SHP77 treated with DMSO at 0.1 percent for 48 hours (cell line): ENCODE measurements at regions not wholly inside any gene's neighbourhood (a gene's known extent, or its start where the extent isn't known, plus 50 kb on each side); places are given as distances from the start of the nearest gene placed in this dataset.

Experiments used
- DNase-seq: peaks from one replicate; lab custom pipeline; 2025; lab: John Stamatoyannopoulos, UW

DNA sequence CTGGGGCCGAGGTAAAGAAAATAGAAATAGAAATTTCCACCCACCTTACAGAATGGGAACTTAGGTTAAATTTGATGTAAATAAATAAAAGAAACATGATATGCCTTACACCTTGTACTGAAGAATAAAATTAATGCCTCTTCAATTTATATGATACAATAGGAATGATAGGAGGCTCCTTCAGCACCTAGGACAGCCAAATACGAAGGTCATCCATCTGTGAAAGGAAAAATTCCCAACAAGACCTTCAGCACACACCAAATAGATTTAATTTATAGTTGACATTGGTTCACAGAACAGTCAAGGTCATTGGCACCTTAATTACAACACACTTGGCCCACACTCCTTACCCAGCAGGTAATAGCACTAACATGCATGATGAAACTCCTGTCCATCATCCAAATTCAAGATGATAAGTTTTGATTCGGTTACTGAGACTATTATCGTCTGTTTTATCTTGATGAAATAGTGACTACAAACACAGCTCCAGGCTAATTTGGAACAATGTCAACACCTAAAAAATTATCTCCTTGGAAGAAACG is 250.9 kb downstream of the SNX13 start:
- DNase-seq, result no peak

DNA sequence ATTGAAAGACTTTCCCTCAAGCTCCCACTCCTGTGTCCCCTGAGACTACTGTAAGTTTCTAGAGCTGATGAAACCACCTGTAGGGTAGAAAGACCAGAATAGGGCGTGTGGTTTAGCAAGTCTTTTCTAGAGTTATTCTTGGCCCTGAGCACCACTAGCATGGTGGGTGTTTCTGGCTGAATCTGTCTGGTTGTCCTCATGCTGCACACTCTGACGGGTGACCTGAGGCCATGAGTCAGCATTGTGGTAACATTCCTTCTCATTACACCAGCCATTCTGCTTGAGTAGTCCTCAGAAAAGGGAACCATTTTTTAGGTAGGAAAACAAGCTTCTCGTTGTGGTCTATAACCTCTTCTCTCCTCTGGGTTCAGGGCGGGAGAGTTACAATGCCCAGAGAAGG is 250.3 kb downstream of the SNX13 start:
- DNase-seq, result no peak

DNA sequence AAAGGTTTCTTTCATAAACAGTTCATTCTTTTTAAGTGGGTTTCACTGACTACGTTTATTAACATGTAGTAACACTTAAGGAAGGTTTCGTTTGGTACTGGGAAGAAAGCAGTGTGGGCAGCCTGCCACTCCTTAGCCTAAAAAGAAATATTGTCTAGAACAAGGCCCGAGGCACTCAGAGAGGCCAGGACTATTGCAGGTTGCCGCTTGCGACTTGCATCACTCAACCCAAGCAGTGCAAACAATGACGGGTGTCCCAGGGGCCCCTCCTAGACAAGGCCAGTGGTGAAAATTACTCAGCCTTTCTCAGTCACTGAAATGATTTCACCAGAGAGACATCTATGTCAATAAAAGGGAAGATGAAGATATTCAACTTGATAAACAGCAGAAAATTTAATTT is 243.9 kb downstream of the SNX13 start:
- DNase-seq, result peak; percentile 43

DNA sequence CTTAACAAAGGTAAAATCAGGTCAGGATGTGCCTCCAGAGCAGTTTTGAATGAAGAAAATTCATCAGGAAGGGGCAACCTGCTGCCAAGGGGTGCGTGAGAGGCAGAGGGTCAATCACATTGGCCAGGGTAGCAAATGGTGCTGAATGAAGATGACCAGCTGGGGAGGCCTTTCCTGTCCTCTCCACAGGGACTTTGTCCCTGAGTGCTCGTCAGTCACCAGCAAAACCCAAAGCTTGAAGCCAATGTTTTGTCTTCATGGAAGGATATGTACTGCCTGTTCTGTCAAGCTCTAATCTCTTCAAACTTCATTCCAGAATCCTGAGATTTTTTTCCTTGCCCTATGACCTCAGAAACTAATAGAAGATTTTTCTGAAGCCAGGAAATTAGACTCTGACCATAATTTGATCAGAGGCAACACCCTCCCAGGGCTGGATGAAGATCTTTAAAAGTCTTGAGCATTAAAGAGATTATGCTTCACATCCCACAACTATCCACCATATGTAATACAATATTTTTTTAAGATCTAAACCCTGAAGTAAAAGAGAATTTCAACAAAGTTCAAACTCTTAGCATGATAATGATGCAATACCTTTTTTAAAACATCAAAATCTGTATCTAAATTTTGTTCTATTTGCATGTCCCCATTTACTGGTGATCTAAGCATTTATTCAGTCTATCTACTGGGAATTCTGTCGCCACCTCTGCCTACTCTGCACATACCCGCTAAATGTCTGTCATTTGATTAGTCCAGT is 243.0 kb downstream of the SNX13 start:
- DNase-seq, result no peak

DNA sequence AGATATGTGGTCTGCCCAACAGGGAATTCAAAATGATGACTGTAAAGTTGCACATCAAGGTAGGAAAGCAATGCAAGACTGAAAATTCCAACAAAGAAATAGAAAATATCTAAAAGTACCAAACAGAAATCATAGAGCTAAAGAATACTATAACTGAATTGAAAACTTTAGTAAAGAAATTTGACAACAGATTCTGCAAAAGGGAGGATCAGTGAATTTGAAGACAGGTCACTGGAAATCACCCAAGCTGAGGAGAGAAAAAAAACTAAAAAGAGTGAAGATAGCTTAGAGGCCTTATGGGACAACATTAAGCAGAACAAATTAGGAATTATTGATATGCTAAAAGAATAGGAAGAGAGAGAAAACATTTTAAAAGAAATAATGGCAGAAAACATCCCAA is 240.6 kb downstream of the SNX13 start:
- DNase-seq, result no peak

DNA sequence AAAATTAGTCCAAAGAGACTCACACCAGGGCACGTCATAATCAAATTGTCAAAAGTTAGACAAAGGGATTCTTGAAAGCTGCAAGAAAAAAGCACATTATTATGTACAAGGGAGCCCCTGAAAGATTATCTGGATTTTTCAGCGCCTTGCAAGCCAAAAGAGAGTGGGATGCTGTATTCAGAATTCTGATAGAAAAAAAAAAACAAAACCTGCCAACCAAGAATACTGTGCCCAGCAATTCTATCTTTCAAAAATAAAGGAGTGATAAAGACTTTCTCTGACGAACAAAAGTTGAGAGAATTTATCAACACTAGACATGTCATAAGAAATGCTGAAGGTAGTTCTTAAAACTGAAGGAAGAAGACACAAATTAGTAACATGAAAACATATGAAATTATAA is 240.2 kb downstream of the SNX13 start:
- DNase-seq, result no peak

DNA sequence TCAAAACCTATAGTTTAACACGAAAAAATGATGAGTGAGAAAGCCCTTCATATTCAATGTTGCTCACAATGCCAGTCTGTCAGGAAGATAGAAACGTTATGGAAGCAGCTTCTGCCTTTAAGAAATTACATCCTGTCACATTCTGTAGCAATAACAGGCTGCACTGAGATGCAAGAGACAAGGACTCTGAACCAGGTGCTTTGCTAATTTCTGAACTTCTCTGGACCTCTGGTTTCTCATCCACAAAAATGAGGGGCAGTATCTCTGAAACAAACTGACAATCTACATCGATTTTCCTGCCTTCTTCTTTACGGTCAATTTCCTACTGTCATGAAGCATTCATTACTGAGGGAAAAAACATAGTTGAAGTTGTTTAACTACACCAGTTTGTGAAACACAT is 234.0 kb downstream of the SNX13 start:
- no peak for DNase-seq

DNA sequence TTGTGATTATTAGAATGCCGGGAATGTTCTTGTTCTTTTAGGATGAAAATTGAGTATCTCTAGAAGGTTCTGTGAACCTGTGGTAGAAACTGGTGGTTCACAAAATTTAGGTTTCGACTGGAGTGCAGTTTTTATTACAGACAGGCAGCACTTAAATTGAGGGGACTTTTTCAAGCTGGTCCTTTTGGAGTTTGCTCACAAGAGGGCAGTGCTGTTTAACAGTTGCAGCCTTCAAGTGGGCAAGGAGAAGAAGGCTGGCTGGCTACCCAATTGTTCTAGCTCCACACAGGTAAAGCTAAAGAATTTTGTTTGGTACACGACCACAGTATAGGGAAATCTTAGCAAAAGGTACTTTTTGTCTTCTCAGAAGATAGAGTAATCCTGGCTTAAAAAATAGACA is 233.6 kb downstream of the SNX13 start:
- DNase-seq, result peak; percentile 43

DNA sequence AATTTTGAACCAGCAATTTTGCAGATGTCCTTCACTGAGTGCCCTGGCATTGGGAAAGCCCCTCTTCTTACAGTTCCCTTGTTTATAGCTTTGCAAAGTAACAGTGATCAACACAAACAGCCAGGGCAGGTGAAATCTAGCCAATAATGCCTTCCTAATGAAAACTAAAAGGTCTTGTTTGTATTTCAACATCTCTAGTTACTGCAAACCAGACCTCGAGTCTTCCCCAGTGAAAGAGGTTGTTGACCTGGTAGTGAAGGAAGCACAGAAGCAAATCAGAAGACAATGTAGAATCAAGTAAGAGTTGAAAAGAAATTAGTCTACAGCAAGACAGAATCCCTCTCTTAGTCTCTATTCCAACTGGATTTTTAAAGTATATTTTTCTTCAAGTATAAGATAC is 231.2 kb downstream of the SNX13 start:
- DNase-seq, result no peak

DNA sequence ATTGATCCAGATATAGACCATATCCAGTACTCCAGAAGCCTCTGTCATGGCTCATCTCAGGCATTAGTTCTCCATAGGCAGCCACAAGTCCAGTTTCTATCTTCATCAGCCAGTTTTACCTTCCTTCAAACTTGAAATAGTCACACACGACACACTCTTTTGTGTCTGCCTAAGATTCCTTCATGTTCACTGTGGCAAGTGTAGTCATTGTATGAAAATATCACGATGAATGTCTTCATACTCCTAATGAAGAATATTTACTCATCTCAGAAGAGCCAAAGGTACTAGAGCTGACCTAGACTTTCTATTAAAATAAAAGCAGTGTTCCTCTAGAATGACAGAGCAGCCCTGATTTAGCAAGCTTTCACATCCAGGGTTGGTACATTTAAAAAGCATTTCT is 230.7 kb downstream of the SNX13 start:
- no peak for DNase-seq

DNA sequence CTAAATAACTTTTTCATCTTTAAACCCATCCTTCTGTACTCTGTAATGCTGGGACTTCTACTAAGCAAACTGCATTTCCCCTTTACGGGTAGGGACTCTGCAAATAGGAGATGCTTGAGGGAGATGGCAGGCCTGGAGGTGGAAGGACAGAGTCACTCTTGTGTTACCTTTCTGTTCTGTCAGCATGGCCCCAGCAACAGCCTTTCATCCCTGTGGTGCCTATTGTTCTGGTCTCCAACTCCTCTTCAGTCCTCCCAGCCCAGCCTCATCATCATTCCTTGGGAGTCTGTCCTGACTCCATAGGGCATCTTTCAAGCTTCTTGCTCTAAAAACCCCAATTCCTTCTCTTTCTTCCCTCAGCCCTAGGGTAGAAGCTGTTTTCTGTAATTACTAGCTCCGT is 230.0 kb downstream of the SNX13 start:
- no peak for DNase-seq

DNA sequence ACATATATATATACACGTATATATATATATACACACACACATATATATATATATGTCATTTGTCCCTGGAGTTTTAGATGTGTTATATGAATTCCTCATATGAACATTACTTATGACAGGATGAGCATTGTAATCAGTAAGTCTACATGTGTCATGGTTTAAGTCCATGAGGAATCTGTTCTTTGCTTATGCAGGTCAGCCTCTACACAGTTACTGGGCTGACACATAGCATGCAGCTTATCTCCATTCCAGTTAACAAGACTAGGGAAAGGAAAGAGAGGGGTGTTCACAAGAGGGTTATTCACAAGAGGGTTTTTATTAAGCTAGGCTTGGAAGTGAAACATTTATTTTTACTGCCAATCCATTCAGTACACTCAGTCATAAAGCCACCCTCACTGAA is 226.7 kb downstream of the SNX13 start:
- DNase-seq, result no peak

DNA sequence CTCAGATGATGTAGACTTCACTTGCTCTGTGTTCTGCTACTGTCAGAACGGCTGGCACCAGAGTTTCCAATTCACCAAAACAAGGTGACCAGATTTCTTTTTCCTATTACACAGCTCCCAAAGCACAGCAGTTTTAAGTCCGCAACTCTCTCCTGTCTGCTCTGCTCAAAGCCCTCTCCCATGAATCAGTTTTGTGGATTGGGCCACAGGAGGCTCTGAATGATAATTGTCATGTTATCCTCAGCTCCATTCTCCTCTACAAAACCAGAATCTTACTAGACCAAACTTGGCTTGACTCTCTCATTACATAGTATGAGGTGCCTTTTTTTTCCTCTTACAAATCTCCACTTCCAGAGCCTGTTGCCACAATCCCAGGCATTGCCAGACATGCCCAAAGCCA is 223.5 kb downstream of the SNX13 start:
- no peak for DNase-seq

DNA sequence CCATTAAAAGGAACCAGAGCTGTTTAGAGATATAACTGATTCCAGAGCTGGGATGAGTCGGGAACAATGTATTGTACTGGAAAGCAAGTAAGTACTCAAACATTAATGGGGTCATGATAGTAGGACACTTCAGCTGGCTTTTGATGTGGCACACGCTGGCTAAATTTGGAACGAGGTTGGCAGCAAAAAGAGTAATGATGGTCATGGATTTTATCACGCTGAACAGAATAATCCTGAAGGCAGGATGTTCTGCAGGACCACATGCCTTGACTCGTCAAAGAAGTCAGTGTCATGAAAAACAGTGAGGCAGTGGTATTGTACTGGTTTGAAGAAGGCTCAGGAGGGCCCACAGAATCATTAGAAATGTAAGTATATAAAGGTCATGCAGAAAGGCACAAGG is 220.3 kb downstream of the SNX13 start:
- DNase-seq, result no peak

DNA sequence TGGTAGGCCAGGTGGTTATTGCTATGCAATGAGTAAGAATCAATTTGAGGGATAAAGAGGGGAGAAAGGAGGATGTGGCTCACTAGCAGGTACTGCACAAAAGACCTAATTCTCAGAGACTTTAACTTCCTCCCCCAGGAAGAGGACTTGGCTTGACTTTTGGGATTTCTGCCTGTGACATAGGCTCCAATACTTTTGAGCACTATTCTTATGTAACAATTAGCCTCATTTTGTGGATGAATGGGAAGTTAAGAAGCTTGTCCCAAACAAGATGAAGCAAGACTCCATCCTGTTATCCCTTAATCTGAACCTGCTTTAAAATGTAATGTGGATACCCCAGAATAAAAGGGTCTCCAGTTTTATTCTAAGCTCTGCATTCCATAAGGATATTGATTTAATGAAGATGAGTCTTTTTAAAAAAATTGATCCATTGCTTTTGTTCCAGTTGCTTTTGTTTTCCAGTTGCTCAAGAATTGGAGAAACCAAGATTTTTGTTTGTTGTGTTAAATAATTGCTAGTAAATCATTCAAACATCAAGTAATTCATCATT is 218.5 kb downstream of the SNX13 start:
- DNase-seq, result no peak

DNA sequence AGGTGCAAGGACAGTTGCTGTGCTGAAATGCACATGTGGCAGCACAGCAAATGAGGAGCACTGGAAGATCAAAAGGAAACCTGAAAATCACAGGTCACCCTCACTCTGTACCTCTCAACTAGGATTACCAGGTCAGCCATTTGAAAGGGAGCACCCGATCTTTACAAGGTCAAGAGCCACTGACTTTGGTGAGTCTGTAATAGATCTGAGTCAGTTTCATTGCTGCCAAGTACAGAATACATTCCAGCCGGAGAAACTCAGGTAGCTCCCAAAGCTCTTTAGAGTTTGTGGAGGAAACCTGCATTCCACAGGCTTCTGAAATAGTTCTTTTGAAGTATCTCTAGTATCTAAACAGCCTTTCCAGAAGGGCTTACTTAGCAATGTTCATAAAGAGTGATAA is 217.5 kb downstream of the SNX13 start:
- no peak for DNase-seq

DNA sequence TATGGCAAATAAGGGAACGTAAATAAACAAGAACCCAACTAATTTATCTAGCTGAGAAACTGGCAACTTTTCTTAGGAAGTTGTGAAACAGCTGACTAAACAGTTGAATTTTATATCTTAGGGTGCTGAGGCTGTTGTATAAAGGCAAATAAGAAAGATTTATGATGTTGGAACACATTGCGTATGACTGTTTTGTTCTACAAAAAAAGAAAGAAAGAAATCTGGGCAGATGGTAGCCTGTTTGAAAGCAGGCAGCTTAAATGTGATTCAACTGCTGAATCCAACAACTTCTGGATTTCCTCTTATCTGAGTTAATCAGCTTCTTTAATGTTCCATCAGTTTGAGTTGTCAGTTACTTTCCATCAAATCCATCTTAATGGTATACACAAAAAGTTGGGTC is 214.5 kb downstream of the SNX13 start:
- DNase-seq, result no peak

DNA sequence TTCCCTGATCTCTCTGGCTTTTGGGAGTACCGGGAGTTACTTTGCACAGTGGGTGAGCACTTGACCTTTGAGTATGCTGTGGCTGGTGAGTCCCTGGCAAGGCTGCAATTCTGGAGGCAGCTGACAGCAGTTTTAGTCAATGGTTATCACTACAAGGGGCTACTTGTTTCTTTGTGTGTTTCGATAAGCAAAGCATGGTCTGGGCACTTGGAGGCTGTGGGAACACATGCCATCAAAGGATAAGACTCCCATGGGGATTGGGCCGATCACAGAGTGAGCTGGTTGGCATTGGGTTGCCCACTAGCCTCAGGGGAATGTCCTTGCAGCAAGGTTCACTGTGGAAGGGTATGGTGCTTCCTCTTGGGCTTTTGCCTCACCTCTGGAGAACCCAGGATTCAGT is 208.2 kb downstream of the SNX13 start:
- no peak for DNase-seq
